ENCODE measurements at regions not wholly inside any gene's neighbourhood (a gene's known extent, or its start where the extent isn't known, plus 50 kb on each side); places are given as distances from the start of the nearest gene placed in this dataset.
A peak's percentile ranks its signal among the peaks of the same experiment; 100 is the strongest.

DNA sequence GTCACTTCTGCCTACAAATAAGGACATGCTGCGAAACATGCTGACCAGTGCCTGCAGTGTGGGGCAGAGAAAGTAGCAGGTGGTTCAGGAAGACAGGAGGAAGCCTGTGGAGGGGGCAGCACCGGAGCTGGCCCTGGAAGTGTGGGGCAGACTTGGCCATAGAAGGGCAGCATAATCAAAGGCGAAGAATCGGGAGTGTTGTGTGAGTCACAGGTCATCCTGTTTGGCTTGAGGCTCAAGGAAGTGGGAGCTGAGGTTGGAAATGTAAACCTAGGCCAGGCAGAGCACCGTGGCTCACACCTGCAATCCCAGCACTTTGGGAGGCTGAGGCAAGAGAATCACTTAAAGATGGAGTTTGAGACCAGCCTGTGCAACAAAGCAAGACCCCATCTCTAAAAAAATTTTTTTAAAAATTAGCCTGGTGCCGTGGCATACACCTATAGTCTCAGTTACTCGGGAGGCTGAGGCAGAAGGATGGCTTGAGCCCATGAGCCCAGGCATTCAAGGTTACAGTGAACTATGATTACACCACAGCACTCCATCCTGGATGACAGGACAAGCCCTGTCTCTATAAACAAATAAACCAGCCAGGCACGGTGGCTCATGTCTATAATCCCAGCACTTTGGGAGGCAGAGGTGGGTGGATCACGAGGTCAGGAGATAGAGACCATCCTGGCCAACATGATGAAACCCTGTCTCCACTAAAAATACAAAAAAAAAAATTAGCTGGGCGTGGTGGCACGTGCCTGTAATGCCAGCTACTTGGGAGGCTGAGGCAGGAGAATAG is 54.0 kb downstream of the FAM43A start:
- H3K4me1 Mint-ChIP-seq: peaks cover 26% of the 10 kb centered on the region
- peaks cover 5% of the 10 kb centered on the region for H3K9me3 Mint-ChIP-seq (ENCODE audit: insufficient read depth)
- H2AFZ ChIP-seq (ENCODE audit: insufficient read depth, low read depth, low read length, poor library complexity, severe bottlenecking): no peak overlapping the region
- POLR2A ChIA-PET: no interaction called here
- H3K4me1 ChIP-seq (ENCODE audit: control insufficient read depth in 2 of 2, insufficient read depth in 2 of 2, low read length in 2 of 2): peaks cover 25 to 35% of the 10 kb centered on the region in 2 donors
- intact Hi-C loops (cut with micrococcal nuclease): loop anchor here (5.0 kb wide), 2 partner anchors 363 to 408 kb away; no protein-coding TSS in a partner anchor
- no peaks in the 10 kb centered on the region for H3K36me3 ChIP-seq (replicated peaks in 1 of 2; ENCODE audit: control extremely low read depth in 1 of 2, control insufficient read depth in 1 of 2, extremely low read depth in 1 of 2, insufficient read depth in 2 of 2, low read length in 1 of 2)
- CTCF ChIA-PET: no interaction called here
- 92% methylated on average over 9 of the region's 11 CpGs for WGBS (ENCODE audit: insufficient coverage)
- no peaks in the 10 kb centered on the region for H3K27me3 ChIP-seq (replicated peaks in 1 of 4; ENCODE audit: control extremely low read depth in 1 of 4, control insufficient read depth in 3 of 4, insufficient read depth in 4 of 4, low read length in 3 of 4)
- H3K9me3 ChIP-seq (ENCODE audit: control extremely low read depth in 1 of 3, control insufficient read depth in 2 of 3, insufficient read depth in 1 of 3, low read length in 2 of 3): peaks cover 0 to 36% (median 33%) of the 10 kb centered on the region in 3 donors
- H3K4me3 ChIP-seq (ENCODE audit: control extremely low read depth in 1 of 5, extremely low read depth in 1 of 5, insufficient read depth in 1 of 5, low read depth in 2 of 5, low read length in 4 of 5): no peak overlapping the region
- H3K27ac Mint-ChIP-seq: peak overlapping the region; percentile 27
- TF ChIP-seq, protein P1, sequence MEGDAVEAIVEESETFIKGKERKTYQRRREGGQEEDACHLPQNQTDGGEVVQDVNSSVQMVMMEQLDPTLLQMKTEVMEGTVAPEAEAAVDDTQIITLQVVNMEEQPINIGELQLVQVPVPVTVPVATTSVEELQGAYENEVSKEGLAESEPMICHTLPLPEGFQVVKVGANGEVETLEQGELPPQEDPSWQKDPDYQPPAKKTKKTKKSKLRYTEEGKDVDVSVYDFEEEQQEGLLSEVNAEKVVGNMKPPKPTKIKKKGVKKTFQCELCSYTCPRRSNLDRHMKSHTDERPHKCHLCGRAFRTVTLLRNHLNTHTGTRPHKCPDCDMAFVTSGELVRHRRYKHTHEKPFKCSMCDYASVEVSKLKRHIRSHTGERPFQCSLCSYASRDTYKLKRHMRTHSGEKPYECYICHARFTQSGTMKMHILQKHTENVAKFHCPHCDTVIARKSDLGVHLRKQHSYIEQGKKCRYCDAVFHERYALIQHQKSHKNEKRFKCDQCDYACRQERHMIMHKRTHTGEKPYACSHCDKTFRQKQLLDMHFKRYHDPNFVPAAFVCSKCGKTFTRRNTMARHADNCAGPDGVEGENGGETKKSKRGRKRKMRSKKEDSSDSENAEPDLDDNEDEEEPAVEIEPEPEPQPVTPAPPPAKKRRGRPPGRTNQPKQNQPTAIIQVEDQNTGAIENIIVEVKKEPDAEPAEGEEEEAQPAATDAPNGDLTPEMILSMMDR (IDR thresholded peaks at IDR 0.05): no peak
- TF ChIP-seq EZH2 (IDR thresholded peaks at IDR 0.05; ENCODE audit: borderline replicate concordance, insufficient read depth, low read depth, low read length, poor library complexity, severe bottlenecking): no peak
- no peak overlapping the region for H3K4me2 ChIP-seq (replicated peaks; ENCODE audit: low read depth, low read length, poor library complexity, severe bottlenecking)
- peaks cover 5% of the 10 kb centered on the region for H4K20me1 ChIP-seq (ENCODE audit: control insufficient read depth, insufficient read depth, low read length, poor library complexity, severe bottlenecking)
- ATAC-seq (ENCODE audit: low read depth): no peak
- no peak overlapping the region for H3K9ac ChIP-seq (ENCODE audit: low read length)
- DNase-seq: no peak
- H3K4me3 Mint-ChIP-seq: no peak overlapping the region
- no peak overlapping the region for H3K27ac ChIP-seq (ENCODE audit: low read length in 2 of 2)
- H3K27me3 Mint-ChIP-seq: peaks cover 3% of the 10 kb centered on the region
- no peaks in the 10 kb centered on the region for H3K79me2 ChIP-seq (ENCODE audit: control insufficient read depth, insufficient read depth, low read length)

DNA sequence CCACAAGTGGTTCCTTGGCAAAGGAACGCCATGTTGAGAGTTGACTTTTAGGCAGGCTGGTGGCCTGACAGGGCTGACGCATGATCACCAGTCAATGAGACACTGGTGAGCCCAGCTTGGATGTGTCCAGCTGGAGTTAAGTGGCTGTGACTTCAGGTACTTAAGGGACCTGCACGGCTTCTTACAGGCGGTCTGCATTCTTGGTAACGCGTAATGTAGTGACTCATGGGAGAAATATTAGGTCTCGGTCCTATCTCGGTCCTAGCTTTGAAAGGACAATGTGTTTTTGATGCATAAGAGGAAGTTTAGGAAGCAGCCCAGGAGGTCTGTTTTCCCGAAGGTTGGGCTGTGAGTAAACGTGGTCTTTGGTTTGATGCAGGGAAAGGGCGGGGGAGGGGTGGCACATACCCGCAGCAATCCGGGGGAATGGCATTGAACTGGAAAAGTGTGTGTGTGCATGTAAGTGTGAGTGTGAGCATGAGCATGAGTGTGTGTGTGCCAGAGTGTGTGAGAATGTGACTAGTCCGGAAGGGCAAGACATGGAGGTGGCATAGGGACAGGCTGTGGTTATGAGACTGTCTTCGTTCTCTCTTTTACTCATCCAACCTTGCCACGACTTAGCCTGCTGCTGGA is 55.3 kb downstream of the FAM43A start:
- Histone ChIP-seq H3K4me2 (replicated peaks; ENCODE audit: low read depth, low read length, poor library complexity, severe bottlenecking) (no peak overlapping the region), H3K27ac (ENCODE audit: low read length in 2 of 2) (no peak overlapping the region), H3K27me3 (replicated peaks in 1 of 4; ENCODE audit: control extremely low read depth in 1 of 4, control insufficient read depth in 3 of 4, insufficient read depth in 4 of 4, low read length in 3 of 4) (no peaks in the 10 kb centered on the region), H2AFZ (ENCODE audit: insufficient read depth, low read depth, low read length, poor library complexity, severe bottlenecking) (no peak overlapping the region), H4K20me1 (ENCODE audit: control insufficient read depth, insufficient read depth, low read length, poor library complexity, severe bottlenecking) (peaks cover 5% of the 10 kb centered on the region), H3K9me3 (ENCODE audit: control extremely low read depth in 1 of 3, control insufficient read depth in 2 of 3, insufficient read depth in 1 of 3, low read length in 2 of 3) (peaks cover 0 to 27% (median 23%) of the 10 kb centered on the region in 3 donors), H3K36me3 (replicated peaks in 1 of 2; ENCODE audit: control extremely low read depth in 1 of 2, control insufficient read depth in 1 of 2, extremely low read depth in 1 of 2, insufficient read depth in 2 of 2, low read length in 1 of 2) (no peaks in the 10 kb centered on the region), H3K4me3 (ENCODE audit: control extremely low read depth in 1 of 5, extremely low read depth in 1 of 5, insufficient read depth in 1 of 5, low read depth in 2 of 5, low read length in 4 of 5) (no peak overlapping the region), H3K4me1 (ENCODE audit: control insufficient read depth in 2 of 2, insufficient read depth in 2 of 2, low read length in 2 of 2) (peaks cover 19 to 36% of the 10 kb centered on the region in 2 donors), H3K9ac (ENCODE audit: low read length) (no peak overlapping the region), H3K79me2 (ENCODE audit: control insufficient read depth, insufficient read depth, low read length) (no peaks in the 10 kb centered on the region)
- peaks cover 32% of the 10 kb centered on the region for H3K4me1 Mint-ChIP-seq
- no peak overlapping the region for H3K4me3 Mint-ChIP-seq
- WGBS (ENCODE audit: insufficient coverage): 78% methylated on average over 13 of the region's 16 CpGs
- peaks cover 3% of the 10 kb centered on the region for H3K27me3 Mint-ChIP-seq
- intact Hi-C loops (cut with micrococcal nuclease): no loop called here
- DNase-seq (no peak), ATAC-seq (ENCODE audit: low read depth) (no peak)
- ChIA-PET POLR2A (no interaction called here), CTCF (interaction anchor here (1.4 kb wide), 1 partner anchor 261 kb away, joined by 3 read pairs; no protein-coding TSS in a partner anchor)
- H3K9me3 Mint-ChIP-seq (ENCODE audit: insufficient read depth): no peaks in the 10 kb centered on the region
- TF ChIP-seq, protein P1 (IDR thresholded peaks at IDR 0.05): no peak
- no peak for TF ChIP-seq EZH2 (IDR thresholded peaks at IDR 0.05; ENCODE audit: borderline replicate concordance, insufficient read depth, low read depth, low read length, poor library complexity, severe bottlenecking)
- peak overlapping the region; percentile 47 for H3K27ac Mint-ChIP-seq

Measured in B cell (primary cell).